ENCODE measurements at regions not wholly inside any gene's neighbourhood (a gene's known extent, or its start where the extent isn't known, plus 50 kb on each side); places are given as distances from the start of the nearest gene placed in this dataset.
"Not testable (repeated sequence)": the region's sequence is repeated elsewhere in the genome, so short reads cannot be mapped to it uniquely, and the experiment has no call there.

GRCh38 chr9:34907044-34907443, 51.0 kb upstream of the PHF24 start:
- no peak for DNase-seq

- peak; percentile 67 to 75 for DNase-seq
These were observed 58.4 kb upstream of the PHF24 start for GRCh38 chr9:34899535-34900158.

DNA sequence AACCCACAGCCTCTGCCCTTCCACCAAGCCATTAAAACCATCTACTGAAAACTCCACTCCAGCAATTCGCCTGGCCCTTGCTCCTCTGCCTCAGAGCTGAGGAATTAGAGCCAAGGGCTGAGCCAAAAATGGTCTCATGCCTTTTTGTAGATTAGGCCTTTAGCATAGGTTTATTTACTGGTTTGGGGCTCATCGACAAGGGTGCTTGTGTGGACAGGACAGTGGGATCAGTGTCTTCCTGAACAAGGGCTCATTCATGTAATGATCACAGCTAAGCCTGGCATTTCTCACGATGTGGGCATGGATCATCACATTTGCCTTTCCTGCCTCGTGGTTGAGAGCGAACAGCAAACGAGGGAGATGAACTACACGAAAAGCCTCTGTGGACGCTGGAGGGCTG, 59.2 kb upstream of the PHF24 start:
- DNase-seq: no peak

GRCh38 chr9:34896112-34896511, 62.0 kb upstream of the PHF24 start:
- DNase-seq: no peak

DNA sequence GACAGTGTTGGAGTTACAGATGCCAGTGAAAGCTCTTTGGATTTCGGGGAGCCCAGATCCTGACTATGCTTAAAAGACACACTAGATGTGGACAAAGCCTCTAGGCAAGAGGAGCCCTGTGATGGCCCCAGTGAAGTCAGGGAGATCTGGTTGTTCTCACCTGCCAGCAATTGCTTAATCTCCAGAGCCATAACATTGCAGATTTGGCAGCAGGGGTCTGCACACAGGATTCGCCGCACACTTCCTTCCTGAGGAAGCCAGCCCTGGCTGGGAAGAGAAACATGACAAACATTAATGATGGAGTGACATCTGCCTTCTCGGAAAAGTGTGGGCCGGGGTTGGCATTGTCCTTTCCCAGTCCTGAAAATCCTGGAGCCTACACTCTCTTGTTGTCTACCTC, 65.2 kb upstream of the PHF24 start:
- no peak for DNase-seq

- no peak for DNase-seq
These were observed 66.7 kb upstream of the PHF24 start for GRCh38 chr9:34891386-34891785.

GRCh38 chr9:34887841-34888240, 70.2 kb upstream of the PHF24 start:
- no peak for DNase-seq

DNA sequence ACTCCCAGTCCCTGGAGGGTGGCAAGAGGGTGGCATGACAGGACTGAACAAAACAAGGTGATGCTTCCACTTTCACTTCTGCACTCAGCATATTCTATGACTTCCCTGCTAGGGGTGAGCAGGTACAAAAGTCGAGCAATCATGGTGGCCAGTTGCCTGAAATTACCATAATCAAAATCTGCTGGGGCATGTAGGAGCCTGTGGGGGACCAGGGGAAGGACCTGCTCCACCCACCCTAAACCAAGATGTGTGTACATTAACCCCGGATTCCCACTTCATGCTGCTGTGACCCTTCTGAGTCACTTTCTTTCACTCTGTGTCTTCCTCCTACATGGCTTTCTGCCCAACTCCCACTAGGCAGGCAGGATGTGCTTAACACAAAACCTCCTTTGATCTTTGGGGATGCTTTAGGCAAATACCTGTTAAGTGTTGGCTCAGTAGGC, 73.3 kb upstream of the PHF24 start:
- DNase-seq: no peak

DNA sequence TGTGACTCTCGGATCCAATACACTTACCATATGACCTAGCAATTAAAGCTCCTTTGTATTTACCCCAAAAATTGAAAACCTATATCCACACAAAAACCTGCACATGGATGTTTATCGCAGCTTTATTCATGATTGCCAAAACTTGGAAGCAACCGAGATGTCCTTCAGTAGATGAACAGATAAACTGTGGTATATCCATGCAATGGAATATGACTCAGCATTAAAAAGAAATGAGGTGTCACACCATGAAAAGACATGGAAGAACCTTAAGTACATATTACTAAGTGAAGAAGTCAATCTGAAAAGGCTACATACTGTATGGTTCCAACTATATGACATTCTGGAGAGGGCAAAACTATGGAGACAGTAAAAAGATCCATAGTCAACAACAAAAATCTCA, 82.0 kb upstream of the PHF24 start:
- no peak for DNase-seq

DNA sequence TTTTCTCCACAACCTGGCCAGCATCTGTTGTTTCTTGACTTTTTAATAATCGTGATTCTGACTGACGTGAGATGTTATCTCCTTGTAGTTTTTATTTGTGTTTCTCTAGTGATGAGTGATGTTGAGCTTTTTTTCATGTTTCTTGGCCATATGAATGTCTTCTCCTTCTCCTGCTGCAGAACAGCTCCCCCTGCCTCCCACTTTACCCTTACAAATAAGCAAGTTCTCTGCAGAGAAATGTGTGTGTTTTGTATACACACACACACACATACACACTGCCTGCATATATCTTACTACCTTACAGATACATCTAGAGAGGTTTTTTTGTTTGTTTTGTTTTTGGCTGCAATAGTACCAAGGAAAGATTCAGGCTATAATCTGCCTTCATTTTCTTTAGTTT, 88.7 kb upstream of the PHF24 start:
- no peak for DNase-seq

DNA sequence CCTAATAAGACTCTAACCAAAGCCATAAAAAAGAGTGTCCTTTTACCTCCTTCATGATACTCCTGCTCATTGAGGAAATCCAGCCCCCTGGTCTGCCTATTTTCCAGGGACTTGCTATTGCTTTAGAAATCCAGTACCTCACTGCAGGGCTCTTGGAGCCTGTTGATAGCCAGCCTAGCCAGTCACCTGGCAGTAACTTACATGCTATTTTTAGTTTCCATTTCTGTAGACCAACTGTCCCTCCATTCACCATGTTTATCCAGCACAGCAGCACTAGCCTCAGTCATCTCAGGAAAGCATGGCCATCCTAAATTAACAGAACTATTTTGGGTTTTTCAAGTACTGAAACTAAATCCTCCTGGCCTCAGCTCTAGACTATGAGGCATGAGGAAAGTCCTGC, 91.5 kb upstream of the PHF24 start:
- no peak for DNase-seq

GRCh38 chr9:34863426-34863825, 94.7 kb upstream of the PHF24 start:
- DNase-seq: no peak

DNA sequence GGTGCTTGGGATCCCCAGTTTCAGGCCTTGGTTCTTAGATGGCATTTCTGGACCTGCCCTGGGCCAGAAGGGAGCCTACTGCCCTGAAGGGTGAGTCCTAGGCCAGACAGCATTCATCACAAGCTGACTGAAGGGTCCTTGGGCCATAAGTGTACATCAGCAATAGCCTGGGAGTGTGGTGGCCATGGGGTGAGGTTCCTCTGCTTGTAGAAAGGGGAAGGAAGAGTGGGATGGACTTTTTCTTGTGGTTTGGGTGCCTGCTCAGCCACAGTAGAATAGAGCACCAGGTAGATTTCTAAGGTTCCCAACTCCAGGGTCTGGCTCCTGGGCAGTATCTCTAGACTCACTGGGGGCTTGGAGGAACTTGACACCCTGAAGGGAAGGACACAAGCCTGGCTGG, 95.2 kb upstream of the PHF24 start:
- DNase-seq: no peak

GRCh38 chr9:34862043-34862442, 96.0 kb upstream of the PHF24 start:
- no peak for DNase-seq

- not testable (repeated sequence) for DNase-seq
These were observed 103.1 kb upstream of the PHF24 start for GRCh38 chr9:34855016-34855415.

DNA sequence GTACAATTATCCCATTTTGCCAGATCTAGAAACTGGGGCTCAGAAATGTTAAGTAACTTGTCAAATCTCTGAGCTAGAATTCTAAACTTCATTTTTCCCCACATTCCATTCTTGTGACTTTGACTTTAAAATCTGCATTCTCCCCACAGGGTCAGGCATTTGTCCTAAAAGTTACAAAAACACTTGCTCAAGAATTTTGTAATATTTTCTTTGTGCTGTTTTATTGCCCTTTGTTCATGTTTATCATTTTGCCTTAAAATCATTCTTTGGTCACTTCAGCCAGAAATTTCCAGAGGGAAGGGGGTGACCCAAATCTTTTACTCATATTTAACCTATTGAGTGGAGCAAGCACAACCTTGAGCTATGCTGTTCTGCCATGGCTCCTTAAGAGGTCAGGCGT, 120.1 kb upstream of the CCL21 start:
- DNase-seq: no peak

DNA sequence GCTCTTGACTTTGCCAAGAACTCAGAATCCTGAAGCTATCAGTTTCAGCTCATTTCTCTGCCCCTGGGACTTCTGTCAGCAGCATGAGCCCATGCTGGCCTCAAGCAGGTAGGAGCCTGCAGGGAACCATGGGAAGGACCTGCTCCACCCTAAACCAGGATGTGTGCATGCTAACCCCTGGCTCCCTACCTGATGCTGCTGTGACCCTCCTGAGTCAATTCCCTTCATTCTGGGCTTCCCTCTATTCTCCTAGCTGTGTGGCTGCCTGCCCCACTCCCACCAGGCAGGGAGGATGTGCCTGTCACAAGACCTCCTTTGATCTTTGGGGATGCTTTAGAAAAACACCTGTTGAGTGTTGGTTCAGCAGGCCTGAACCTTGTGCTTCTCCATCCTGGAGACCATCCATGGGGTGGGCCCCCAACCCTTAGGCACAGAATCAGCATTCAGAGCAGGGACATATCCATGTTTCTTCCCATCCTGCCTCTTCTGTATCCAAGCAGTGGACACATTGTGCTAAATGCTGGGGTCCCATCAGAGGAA, 117.1 kb upstream of the CCL21 start:
- DNase-seq: no peak

DNA sequence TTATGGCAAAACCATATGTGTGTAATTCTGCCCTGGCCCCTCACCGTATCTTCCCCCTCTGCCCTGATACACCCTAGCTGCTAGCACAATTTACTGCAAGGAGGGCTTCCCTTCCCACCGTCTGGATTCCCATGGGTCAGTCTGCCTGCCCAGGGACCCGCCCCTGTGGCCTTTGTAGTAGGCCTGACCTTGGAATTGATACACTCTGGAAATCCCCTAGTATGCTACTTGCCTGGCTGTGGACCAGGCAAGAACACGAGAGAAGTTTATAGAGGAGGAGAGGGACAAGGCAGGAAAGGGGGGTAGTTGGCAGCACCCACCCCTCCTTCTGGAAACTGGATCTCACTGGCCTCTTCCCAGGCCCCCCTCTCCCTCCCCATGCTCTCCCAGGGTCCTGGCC, 115.8 kb upstream of the CCL21 start:
- DNase-seq: no peak

DNA sequence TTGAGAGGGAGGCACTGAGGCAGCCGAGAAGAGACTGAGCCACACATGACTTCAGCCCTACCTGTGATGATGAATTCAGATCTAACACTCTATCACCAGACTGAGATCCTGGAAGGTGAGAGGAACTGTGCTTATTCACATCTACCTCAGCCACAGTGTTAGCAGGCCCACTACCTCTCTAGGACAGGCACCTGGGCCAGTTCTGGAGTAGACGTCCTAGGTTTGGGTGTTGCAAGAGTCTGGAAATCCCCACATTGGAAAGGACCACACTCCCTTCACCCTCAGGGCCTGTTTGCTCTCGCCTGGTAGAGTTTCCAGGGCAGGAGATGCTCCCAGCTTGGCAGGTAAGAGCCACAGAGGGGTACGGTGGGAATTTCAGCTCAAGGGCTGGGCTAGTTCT, 113.8 kb upstream of the CCL21 start:
- no peak for DNase-seq

- DNase-seq: no peak
These were observed 100.2 kb upstream of the CCL21 start for GRCh38 chr9:34810187-34810524.

DNA sequence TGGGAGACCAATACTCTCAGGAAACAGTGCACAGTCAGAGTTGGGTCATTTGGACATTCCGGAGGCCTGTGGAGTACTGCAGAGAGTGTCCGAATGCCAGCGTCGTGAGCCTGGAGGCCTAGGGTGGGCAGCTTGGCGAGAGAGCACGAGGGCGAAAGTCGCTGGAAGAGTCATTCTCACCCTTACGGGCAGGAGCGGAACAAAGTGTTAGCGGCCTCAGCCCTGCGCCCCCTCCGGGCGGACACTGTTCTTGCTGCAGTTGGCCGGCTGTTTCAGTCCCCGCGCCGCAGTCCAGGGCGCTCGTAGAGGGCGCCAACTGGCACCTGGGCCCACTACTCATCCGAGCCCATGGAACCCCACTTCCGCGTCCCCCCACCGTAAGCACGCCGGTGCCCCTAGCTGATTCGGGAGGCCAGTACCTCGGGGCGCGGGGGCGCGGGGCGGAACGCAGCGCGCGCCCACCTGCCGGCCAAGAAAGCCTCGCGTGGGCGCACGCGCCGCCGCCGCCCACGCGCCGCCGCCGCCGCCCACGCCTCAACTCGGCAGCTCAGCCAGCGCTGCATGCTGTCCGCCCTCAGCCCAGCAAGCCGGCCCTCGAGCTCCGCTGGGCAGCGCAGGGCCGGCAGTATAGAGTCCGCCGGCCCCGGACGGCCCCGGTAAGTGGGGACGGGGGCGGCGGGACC, 99.7 kb upstream of the CCL21 start:
- no peak for DNase-seq

DNA sequence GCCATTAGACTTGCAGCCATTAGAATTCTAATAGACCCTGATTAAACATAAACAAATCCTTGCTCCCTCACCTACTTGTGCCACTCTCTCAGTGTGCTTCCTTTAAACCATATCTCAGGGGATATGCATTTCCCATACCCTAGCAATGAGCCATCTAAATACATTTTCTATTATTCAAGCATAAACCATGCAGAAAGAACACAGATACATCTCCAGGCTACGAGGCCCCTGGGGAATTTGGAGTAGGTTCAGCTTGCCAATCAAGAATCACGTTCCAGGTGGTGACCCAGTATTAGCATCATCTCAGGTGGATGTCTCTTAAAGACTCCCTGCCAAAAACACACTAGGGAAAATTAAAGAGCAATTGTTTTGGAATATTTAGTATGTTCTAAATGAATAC, 93.0 kb upstream of the CCL21 start:
- DNase-seq: no peak

GRCh38 chr9:34797367-34797766, 87.4 kb upstream of the CCL21 start:
- no peak for DNase-seq

DNA sequence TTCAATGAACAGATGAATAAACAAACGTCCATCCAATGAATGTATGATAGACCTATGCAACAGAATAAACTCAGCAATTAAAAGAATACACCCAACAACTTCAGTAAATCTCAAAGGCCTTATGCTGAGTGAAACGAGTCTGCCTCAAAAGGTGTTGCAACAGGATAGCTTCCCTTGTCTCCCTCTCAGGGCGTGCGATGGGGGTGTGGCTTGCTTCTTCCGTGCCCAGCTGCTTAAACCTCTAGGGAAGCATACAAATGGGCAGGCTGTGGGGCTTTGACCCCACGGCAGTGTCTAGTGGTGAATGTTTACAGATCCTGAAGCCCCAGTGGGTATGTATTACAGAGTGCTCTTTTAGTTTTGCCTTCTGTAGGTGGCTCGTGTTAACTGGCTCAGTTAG, 87.0 kb upstream of the CCL21 start:
- no peak for DNase-seq

- DNase-seq: no peak
These were observed 83.5 kb upstream of the CCL21 start for GRCh38 chr9:34793428-34793827.

Measured in NCI-H446 (cell line).